HFF-Myc (cell line): ENCODE measurements at regions not wholly inside any gene's neighbourhood (a gene's known extent, or its start where the extent isn't known, plus 50 kb on each side); places are given as distances from the start of the nearest gene placed in this dataset.

ENCODE experiments used
- DNase-seq: peaks from one replicate; pipeline ENCODE4 v3.0.0-alpha.2; 2011; ENCODE audit warnings: low read depth; ENCODE audit errors: extremely low read depth
- H3K4me3 ChIP-seq: replicated peaks from 2 replicates; pipeline ENCODE4 v1.5.1; 2011; ENCODE audit warnings: low read depth, mild to moderate bottlenecking, control low read depth, low read length
- TF ChIP-seq, protein P1 (sequence below): IDR thresholded peaks from 2 replicates; pipeline ENCODE4 v1.5.1; 2012; ENCODE audit warnings: mild to moderate bottlenecking, low read depth, low read length, control low read depth; ENCODE audit errors: missing control alignments

DNA sequence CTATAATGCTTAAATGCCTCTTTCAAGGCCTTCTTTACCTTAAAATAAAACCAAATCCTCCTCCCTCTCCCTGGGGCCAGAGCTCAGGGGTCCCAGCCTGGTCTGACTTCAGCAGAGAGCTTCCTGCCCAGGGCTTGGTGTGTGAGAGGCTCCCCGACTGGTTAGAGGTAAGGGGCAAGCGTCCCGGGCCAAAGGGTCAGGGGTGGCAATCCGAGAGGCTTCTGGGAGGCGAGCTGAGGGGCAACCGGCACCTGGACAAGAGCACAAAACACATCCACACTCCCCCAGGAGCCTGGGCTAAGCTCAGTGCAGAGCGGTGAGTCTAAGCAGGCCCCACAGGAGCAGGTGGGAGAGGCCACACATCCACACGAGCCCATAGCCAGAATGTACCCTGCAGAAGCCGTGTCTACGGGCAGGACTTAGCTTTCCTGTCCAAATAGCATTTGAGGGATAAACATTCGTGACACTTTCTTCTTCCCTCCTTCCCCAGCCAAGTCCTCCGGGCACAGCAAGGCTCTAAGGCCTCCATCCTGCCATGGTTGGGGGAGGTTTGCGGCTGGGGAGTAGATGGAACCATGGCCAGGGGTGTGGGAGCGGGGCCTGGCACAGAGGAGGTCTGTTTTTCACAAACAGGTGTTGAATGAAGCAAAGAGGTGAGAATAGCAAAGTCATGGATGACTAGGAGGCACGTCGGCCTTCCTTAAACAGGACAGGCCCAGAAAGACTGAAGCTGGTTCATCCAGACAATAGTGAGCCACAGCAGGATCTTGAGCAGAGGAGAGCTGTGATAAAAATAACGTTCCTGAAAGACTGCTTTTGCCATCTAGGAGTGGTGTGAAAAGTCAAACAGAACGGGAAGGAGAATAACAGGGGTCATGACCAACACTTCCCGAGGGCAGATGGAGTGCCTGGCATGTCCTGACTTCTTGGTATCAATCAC lies 98.7 kb upstream of the IQSEC1 start:
- TF ChIP-seq, protein P1, sequence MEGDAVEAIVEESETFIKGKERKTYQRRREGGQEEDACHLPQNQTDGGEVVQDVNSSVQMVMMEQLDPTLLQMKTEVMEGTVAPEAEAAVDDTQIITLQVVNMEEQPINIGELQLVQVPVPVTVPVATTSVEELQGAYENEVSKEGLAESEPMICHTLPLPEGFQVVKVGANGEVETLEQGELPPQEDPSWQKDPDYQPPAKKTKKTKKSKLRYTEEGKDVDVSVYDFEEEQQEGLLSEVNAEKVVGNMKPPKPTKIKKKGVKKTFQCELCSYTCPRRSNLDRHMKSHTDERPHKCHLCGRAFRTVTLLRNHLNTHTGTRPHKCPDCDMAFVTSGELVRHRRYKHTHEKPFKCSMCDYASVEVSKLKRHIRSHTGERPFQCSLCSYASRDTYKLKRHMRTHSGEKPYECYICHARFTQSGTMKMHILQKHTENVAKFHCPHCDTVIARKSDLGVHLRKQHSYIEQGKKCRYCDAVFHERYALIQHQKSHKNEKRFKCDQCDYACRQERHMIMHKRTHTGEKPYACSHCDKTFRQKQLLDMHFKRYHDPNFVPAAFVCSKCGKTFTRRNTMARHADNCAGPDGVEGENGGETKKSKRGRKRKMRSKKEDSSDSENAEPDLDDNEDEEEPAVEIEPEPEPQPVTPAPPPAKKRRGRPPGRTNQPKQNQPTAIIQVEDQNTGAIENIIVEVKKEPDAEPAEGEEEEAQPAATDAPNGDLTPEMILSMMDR, result no peak
- no peak for DNase-seq
- H3K4me3 ChIP-seq, result no peak overlapping the region

DNA sequence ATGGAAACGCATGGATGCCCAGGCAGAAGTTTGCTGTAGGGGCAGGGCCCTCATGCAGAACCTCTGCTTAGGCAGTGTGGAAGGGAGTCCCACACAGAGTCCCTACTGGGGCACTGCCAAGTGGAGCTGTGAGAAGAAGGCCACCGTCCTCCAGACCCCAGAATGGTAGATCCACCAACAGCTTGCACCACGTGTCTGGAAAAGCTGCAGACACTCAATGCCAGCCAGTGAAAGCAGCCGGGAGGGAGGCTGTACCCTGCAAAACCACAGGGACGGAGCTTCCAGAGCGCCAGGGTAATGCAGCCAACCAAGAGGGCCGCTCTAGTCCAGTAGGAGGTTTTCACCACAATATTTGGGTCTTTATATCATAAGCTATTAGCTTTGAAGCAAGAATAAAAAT lies 97.1 kb upstream of the IQSEC1 start:
- no peak overlapping the region for H3K4me3 ChIP-seq
- TF ChIP-seq, protein P1, result no peak
- DNase-seq, result no peak

DNA sequence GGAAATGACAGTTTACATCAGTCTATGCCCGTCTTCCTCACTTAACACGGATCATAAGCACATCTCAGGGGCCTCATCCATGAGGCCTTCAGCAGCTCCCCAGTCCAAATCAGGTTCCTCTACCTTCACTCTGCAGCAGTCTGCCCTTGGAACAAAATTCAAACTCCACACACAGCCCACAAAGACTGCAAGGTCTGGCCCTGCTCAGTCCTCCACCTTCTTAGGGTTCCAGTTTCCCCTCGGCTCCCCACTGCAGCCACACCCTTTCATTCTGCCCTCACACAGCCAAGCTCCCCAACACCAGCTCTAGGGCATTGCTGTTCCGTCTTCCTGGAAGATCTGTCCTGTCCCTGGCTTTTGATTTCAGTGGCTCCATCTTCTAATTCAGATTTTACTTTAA lies 95.2 kb upstream of the IQSEC1 start:
- no peak overlapping the region for H3K4me3 ChIP-seq
- no peak for DNase-seq

DNA sequence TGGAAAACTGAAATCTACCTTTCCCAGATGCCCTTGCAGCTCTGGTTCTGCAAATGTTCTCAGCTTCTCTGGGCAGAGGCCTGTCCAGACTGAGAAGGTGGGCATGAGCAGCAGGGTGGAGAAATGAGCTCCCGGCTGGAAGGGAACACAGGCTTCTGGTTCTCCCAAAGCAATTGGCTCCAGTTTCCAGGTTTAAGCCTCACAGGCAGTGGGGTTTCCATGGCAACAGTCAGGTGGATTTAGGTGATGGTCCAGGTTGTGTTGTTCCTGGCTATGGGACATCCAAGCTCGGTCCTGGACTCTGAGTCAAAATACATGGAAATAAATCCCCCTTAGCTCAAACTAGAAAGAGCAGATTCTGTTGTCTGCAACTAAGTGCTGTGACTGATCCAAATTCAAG lies 94.6 kb upstream of the IQSEC1 start:
- DNase-seq, result no peak
- TF ChIP-seq, protein P1, result no peak
- no peak overlapping the region for H3K4me3 ChIP-seq

More for the DNA sequence above, 95.2 kb upstream of the IQSEC1 start:
- TF ChIP-seq, protein P1, result no peak

DNA sequence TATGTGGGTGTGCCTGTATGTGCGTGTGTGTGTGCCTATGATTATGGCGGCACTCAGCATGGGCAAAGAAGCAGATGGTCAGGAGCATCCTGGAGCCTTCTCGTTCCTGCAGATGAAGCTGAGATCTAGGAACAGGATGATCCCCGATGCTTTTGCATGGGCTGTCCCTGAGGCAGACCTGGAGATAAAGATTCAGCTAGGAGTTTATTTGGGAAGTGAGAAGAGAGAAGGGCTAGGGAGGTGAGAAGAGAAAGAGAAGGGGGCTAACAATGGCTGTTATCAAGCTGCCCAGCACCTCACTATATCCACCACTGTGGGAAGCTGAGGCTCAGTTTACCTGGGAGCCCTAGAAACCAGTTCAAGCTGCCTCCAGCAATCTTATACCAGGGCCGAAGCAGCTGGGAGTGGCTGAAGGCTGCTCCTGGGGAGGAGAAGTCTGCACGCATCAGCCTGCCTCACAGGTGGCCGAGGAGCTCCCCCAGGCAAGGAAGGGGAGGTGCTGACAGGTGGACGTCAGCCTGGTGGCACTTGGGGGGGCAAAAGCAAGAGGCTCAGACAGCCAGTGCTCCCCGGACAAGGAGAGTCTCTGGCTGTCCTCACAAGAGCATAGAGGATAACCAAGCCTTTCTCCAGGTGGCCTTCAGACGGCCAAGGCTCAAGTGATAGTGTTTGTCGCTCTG lies 94.0 kb upstream of the IQSEC1 start:
- TF ChIP-seq, protein P1, result no peak
- no peak overlapping the region for H3K4me3 ChIP-seq
- no peak for DNase-seq

DNA sequence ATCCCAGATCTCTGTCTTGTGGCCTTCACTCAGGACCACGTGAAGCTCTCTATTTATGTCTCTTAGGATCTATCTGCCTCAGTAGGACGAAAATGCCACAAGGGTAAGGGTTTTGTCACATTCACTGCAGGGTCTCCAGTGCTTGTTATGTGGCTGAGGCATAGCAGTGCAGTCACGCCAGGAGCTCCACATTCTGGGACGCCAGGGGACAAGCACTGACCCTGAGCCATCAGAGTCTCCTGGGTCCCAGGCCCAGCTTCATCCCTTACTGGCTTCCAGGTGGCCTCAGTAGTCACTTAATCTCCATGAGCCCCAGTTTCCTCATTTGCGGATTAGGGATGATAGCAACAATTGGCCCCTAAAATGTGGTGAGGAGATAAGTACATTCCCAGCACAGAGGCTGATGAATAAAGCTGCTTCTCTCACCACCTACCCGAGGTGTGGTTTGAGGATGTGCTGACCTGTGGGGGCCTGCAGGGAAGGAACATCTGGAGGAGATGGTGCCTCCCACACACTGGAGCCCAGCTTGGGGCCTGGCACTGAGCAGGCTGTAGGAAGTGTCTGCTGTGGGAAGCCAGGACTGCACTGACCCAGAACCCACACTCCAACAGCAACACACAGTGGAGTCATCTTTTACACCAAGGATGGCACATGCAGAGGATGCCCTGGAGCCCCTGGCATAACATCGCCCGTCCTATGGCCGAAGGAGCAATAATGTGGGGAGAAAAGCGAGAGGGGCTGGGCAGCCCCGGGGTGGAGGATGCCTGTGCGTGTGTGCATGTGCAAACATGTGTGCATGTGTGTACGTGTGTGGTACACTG lies 93.2 kb upstream of the IQSEC1 start:
- no peak for DNase-seq
- no peak overlapping the region for H3K4me3 ChIP-seq
- TF ChIP-seq, protein P1, result no peak
